ENCODE measurements at regions not wholly inside any gene's neighbourhood (a gene's known extent, or its start where the extent isn't known, plus 50 kb on each side); places are given as distances from the start of the nearest gene placed in this dataset.

DNA sequence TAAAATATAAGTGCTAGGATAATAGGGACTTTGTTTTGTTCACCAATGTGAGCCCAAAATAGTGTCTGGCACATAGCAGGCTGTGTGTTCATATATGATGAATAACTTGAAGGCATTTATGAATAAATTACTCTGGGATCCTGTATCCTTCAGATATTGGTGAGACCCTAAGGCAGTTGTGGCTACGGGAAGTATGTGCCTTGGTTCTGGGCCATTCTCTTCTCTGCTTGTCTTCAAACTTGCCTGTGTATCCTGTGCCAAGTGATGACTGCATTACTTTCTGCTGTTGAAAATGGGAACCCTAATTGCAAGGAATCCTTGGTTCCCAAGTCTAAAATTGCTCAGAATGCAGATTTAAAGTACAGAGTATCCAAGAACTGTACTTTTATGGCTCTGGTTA, 67.6 kb upstream of the KTN1 start:
- no peak for ATAC-seq
- no peak overlapping the region for H3K27ac ChIP-seq
- no peaks in the 10 kb centered on the region for H3K36me3 ChIP-seq (ENCODE audit: insufficient read depth in 1 of 2, low read depth in 1 of 2)
- no peak overlapping the region for H3K4me3 ChIP-seq
- TF ChIP-seq, protein P1, sequence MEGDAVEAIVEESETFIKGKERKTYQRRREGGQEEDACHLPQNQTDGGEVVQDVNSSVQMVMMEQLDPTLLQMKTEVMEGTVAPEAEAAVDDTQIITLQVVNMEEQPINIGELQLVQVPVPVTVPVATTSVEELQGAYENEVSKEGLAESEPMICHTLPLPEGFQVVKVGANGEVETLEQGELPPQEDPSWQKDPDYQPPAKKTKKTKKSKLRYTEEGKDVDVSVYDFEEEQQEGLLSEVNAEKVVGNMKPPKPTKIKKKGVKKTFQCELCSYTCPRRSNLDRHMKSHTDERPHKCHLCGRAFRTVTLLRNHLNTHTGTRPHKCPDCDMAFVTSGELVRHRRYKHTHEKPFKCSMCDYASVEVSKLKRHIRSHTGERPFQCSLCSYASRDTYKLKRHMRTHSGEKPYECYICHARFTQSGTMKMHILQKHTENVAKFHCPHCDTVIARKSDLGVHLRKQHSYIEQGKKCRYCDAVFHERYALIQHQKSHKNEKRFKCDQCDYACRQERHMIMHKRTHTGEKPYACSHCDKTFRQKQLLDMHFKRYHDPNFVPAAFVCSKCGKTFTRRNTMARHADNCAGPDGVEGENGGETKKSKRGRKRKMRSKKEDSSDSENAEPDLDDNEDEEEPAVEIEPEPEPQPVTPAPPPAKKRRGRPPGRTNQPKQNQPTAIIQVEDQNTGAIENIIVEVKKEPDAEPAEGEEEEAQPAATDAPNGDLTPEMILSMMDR (IDR thresholded peaks at IDR 0.05): no peak
- WGBS, 3 donors: 43 to 46% (median 45%) methylated on average over 1 of the region's 1 CpG
- H3K27me3 ChIP-seq (ENCODE audit: insufficient read depth in 3 of 3, low read length in 2 of 3): no peaks in the 10 kb centered on the region
- H3K4me1 ChIP-seq: peaks cover 3% of the 10 kb centered on the region
- no peaks in the 10 kb centered on the region for H3K9me3 ChIP-seq
- intact Hi-C loops (cut with DNase I): no loop called here
- no peak for DNase-seq

DNA sequence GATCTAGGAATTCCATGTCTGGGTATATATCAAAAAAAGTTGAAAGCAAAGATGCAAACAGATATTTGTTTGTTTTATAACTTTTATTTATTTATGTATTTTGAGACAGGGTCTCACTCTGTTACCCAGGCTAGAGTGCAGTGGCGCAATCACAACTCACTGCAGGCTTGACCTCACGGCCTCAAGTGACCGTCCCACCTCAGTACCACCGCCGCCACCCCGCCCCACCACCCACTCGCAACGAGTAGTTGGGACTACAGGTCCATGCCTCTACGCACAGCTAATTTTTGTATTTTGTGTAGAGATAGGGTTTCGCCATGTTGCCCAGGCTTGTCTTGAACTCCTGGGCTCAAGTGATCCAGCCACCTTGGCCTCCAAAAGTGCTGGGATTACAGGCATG, 66.5 kb upstream of the KTN1 start:
- H3K4me3 ChIP-seq: no peak overlapping the region
- TF ChIP-seq, protein P1 (IDR thresholded peaks at IDR 0.05): no peak
- peaks cover 3% of the 10 kb centered on the region for H3K4me1 ChIP-seq
- DNase-seq (no peak), ATAC-seq (no peak)
- H3K36me3 ChIP-seq (ENCODE audit: insufficient read depth in 1 of 2, low read depth in 1 of 2): no peaks in the 10 kb centered on the region
- H3K27ac ChIP-seq: no peak overlapping the region
- no peaks in the 10 kb centered on the region for H3K9me3 ChIP-seq
- WGBS, 3 donors: 83 to 94% (median 93%) methylated on average over 10 of the region's 10 CpGs
- intact Hi-C loops (cut with DNase I): no loop called here
- no peaks in the 10 kb centered on the region for H3K27me3 ChIP-seq (ENCODE audit: insufficient read depth in 3 of 3, low read length in 2 of 3)

DNA sequence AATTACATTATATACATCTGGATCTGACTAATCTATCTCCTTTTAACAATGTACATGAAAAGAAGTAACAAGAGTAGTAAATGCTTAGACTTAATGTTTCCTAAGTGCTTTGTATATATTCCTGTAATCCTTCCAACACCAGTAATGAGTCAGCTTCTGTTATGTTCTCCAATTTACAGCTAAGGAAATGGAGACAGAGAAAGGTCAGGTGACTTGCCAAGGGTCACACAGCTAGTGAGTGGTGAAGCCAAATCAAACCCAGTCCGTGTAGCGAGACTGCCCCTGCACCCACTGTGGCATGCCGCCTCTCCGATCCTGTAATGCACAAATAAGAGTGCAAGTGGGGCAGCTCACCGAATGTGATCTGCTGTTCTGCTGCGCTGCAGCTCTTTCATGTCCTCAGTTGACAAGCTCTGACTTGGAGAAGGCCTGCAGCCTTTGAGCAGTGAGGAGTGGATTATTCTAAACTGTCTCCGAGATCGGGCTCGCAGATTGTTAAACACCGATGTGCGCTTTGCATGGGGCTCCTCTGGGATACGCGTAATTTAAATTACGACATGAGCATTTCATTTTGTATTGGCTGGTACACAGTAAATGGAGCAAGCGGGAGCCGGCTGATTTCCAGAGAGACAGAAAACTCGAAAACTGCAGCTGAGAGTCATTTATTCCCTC, 65.1 kb upstream of the KTN1 start:
- ATAC-seq: no peak
- DNase-seq: no peak
- Histone ChIP-seq H3K27ac (no peak overlapping the region), H3K27me3 (ENCODE audit: insufficient read depth in 3 of 3, low read length in 2 of 3) (no peaks in the 10 kb centered on the region), H3K4me1 (peaks cover 3% of the 10 kb centered on the region), H3K4me3 (peak overlapping the region; percentile 15), H3K9me3 (no peaks in the 10 kb centered on the region), H3K36me3 (ENCODE audit: insufficient read depth in 1 of 2, low read depth in 1 of 2) (no peaks in the 10 kb centered on the region)
- WGBS, 3 donors: 72 to 76% (median 75%) methylated on average over 17 of the region's 17 CpGs
- intact Hi-C loops (cut with DNase I): no loop called here
- TF ChIP-seq, protein P1 (IDR thresholded peaks at IDR 0.05): no peak

DNA sequence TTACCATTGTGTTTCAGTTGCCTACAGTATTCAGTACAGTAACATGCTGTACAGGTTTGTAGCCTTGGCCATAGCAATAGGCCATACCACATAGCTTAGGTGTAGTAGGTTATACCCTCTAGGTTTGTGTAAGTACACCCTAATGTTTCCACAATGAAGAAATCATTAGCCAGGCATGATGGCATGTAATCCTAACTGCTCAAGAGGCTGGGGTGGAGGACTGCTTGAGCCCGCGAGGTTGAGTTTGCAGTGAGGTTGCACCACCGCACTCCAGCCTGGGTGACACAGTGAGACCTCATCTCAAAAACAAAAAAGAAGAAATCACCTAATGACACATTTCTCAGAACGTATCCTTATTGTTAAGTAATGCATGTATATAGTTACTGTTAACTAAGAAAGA, 63.2 kb upstream of the KTN1 start:
- Histone ChIP-seq H3K9me3 (peaks cover 1% of the 10 kb centered on the region), H3K27me3 (ENCODE audit: insufficient read depth in 3 of 3, low read length in 2 of 3) (no peaks in the 10 kb centered on the region), H3K36me3 (ENCODE audit: insufficient read depth in 1 of 2, low read depth in 1 of 2) (no peaks in the 10 kb centered on the region), H3K4me3 (no peak overlapping the region), H3K27ac (no peak overlapping the region), H3K4me1 (peaks cover 3% of the 10 kb centered on the region)
- ATAC-seq: no peak
- TF ChIP-seq, protein P1 (IDR thresholded peaks at IDR 0.05): no peak
- WGBS, 3 donors: 80 to 99% (median 97%) methylated on average over 4 of the region's 4 CpGs
- intact Hi-C loops (cut with DNase I): no loop called here
- no peak for DNase-seq

DNA sequence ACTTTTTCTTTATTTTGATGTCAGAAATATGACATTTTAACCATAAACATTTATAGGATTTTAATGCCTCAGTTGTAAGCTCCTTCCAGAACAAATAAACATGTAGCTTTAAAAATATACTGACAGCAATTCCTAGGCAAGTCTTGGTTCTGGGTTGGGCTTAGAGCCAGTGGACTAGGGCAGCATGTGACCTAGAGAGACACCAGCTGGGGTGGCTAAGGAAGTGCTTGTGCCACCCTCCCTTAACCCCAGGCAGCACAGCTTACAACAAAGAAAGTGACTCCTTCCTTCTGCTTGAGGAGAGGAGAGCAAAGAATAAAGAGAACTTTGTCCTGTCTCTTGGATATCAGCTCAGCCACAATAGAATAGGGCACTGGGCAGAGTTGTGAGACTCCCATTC, 61.6 kb upstream of the KTN1 start:
- TF ChIP-seq, protein P1 (IDR thresholded peaks at IDR 0.05): no peak
- intact Hi-C loops (cut with DNase I): no loop called here
- Histone ChIP-seq H3K27ac (no peak overlapping the region), H3K27me3 (ENCODE audit: insufficient read depth in 3 of 3, low read length in 2 of 3) (no peaks in the 10 kb centered on the region), H3K4me1 (peaks cover 3% of the 10 kb centered on the region), H3K36me3 (ENCODE audit: insufficient read depth in 1 of 2, low read depth in 1 of 2) (no peaks in the 10 kb centered on the region), H3K4me3 (no peak overlapping the region), H3K9me3 (peaks cover 7% of the 10 kb centered on the region)
- DNase-seq (no peak), ATAC-seq (no peak)

Data from psoas muscle (tissue), 7 donors.